PC-3 (cell line): ENCODE measurements at regions not wholly inside any gene's neighbourhood (a gene's known extent, or its start where the extent isn't known, plus 50 kb on each side); places are given as distances from the start of the nearest gene placed in this dataset.

Experiments used
- ATAC-seq: fragments of 200-7000 bp; cut with Tn5 transposase; 2 replicates; pipeline ENCODE4 v1.9.1; 2020; ENCODE audit warnings: mild to moderate bottlenecking, moderate library complexity
- BruUV-seq: library from RNA; stranded (reverse); fragments of 400-500 nt; replicated peaks from 2 replicates; lab custom pipeline; 2021; lab: Mats Ljungman, UMichigan
- CTCF ChIA-PET: fragments of 300-600 bp; sonication (Branson Sonifier 250); formaldehyde crosslinking; loops from one replicate; lab custom pipeline; 2022; ENCODE audit warnings: antibody characterized with exemption; lab: Charles Lee
- POLR2A ChIA-PET: fragments of 300-600 bp; sonication (Branson Sonifier 250); formaldehyde crosslinking; loops from one replicate; lab custom pipeline; 2022; ENCODE audit warnings: antibody characterized with exemption; ENCODE audit not compliant: unreplicated experiment; lab: Charles Lee
- DNase-seq: peaks from one replicate; pipeline ENCODE4 v3.0.0-alpha.2; 2015
- H2AFZ ChIP-seq: fragments of 300-600 bp; sonication (generic); 2 replicates; pipeline ENCODE4 v1.6.0; 2016; ENCODE audit warnings: antibody characterized with exemption, low read length
- H3F3A ChIP-seq: fragments of 300-600 bp; sonication (generic); one replicate; pipeline ENCODE4 v1.6.0; 2017; ENCODE audit warnings: antibody characterized with exemption, low read length, control low read depth, mild to moderate bottlenecking; ENCODE audit not compliant: unreplicated experiment
- H3K27ac ChIP-seq: fragments of 300-600 bp; sonication (generic); 2 replicates; pipeline ENCODE4 v1.5.1; 2016; ENCODE audit warnings: mild to moderate bottlenecking, low read length
- H3K27me3 ChIP-seq: fragments of 300-600 bp; sonication (generic); 2 replicates; pipeline ENCODE4 v1.6.1; 2016; ENCODE audit warnings: low read length, mixed read lengths
- H3K36me3 ChIP-seq: fragments of 300-600 bp; sonication (generic); 2 replicates; pipeline ENCODE4 v1.6.1; 2016; ENCODE audit warnings: low read depth, mixed run types, low read length, mixed read lengths
- H3K4me1 ChIP-seq: fragments of 300-600 bp; sonication (generic); 2 replicates; pipeline ENCODE4 v1.5.1; 2016; ENCODE audit warnings: low read length; ENCODE audit not compliant: insufficient read depth
- H3K4me2 ChIP-seq: fragments of 300-600 bp; sonication (generic); 2 replicates; pipeline ENCODE4 v1.6.0; 2016; ENCODE audit warnings: low read length
- H3K4me3 ChIP-seq: fragments of 300-600 bp; sonication (generic); 2 replicates; pipeline ENCODE4 v1.5.1; 2016; ENCODE audit warnings: mild to moderate bottlenecking, low read length, mixed read lengths
- H3K79me2 ChIP-seq: fragments of 300-600 bp; sonication (generic); 2 replicates; pipeline ENCODE4 v1.6.1; 2017; ENCODE audit warnings: low read length, mixed read lengths
- H3K9ac ChIP-seq: fragments of 300-600 bp; sonication (generic); 2 replicates; pipeline ENCODE4 v1.6.0; 2016; ENCODE audit warnings: mild to moderate bottlenecking, low read length
- H3K9me2 ChIP-seq: fragments of 300-600 bp; sonication (generic); replicated peaks from 2 replicates; pipeline ENCODE4 v1.6.1; 2016; ENCODE audit warnings: mixed run types, low read length, mixed read lengths
- H3K9me3 ChIP-seq: fragments of 300-600 bp; sonication (generic); 2 replicates; pipeline ENCODE4 v1.6.1; 2016; ENCODE audit warnings: low read length, mixed read lengths
- H4K20me1 ChIP-seq: fragments of 300-600 bp; sonication (generic); 2 replicates; pipeline ENCODE4 v1.6.1; 2016; ENCODE audit warnings: low read length, mixed read lengths
- CTCF ChIP-seq: fragments of 300-600 bp; sonication (generic); conservative IDR thresholded peaks from 2 replicates; pipeline ENCODE4 v1.5.1; 2017; ENCODE audit warnings: antibody characterized with exemption, low read depth, mild to moderate bottlenecking, low read length
- EZH2 ChIP-seq: fragments of 300-600 bp; sonication (generic); IDR thresholded peaks from one replicate; pipeline ENCODE4 v1.6.1; 2017; ENCODE audit warnings: antibody characterized with exemption, mild to moderate bottlenecking, low read length; ENCODE audit not compliant: unreplicated experiment
- EZH2phosphoT487 ChIP-seq: fragments of 300-600 bp; sonication (generic); IDR thresholded peaks from 2 replicates; pipeline ENCODE4 v1.6.1; 2018; ENCODE audit warnings: mild to moderate bottlenecking, antibody characterized with exemption, low read length, borderline replicate concordance
- intact Hi-C: fragments of 100-400 bp; cut with micrococcal nuclease; formaldehyde crosslinking; loops from 2 replicates; pipeline ENCODE4 v1.9.0; 2023

- Histone ChIP-seq H3K36me3 (no peaks in the 10 kb centered on the region), H3K9ac (no peak overlapping the region), H3K4me2 (no peak overlapping the region), H3K4me3 (no peak overlapping the region), H3K4me1 (peaks cover 26% of the 10 kb centered on the region), H3K27ac (no peak overlapping the region), H3F3A (no peaks in the 10 kb centered on the region), H3K9me3 (no peaks in the 10 kb centered on the region), H2AFZ (no peak overlapping the region), H4K20me1 (no peaks in the 10 kb centered on the region), H3K79me2 (no peaks in the 10 kb centered on the region), H3K27me3 (no peaks in the 10 kb centered on the region), H3K9me2 (no peaks in the 10 kb centered on the region)
- ATAC-seq (no peak), DNase-seq (no peak)
- POLR2A ChIA-PET, result no interaction called here
- CTCF ChIA-PET, result no interaction called here
- BruUV-seq, result no TSS peak
- no peak for TF ChIP-seq CTCF
- TF ChIP-seq EZH2, result no peak
- TF ChIP-seq EZH2phosphoT487, result no peak
- intact Hi-C loops, result no loop called here
These were observed 216.1 kb downstream of the SHQ1 start for GRCh38 chr3:72632129-72632528.

- Histone ChIP-seq H3K9me3 (no peaks in the 10 kb centered on the region), H3K27me3 (no peaks in the 10 kb centered on the region), H2AFZ (no peak overlapping the region), H3K36me3 (no peaks in the 10 kb centered on the region), H3K4me1 (peaks cover 33% of the 10 kb centered on the region), H3K79me2 (no peaks in the 10 kb centered on the region), H3K4me3 (no peak overlapping the region), H4K20me1 (no peaks in the 10 kb centered on the region), H3K27ac (no peak overlapping the region), H3K4me2 (no peak overlapping the region), H3K9me2 (no peaks in the 10 kb centered on the region), H3K9ac (no peak overlapping the region), H3F3A (no peaks in the 10 kb centered on the region)
- TF ChIP-seq CTCF, result no peak
- TF ChIP-seq EZH2, result no peak
- TF ChIP-seq EZH2phosphoT487, result no peak
- no peak for ATAC-seq
- CTCF ChIA-PET, result no interaction called here
- intact Hi-C loops, result no loop called here
- POLR2A ChIA-PET, result no interaction called here
- no peak for DNase-seq
- BruUV-seq, result no TSS peak
These were observed 217.3 kb downstream of the SHQ1 start for GRCh38 chr3:72630969-72631344.

GRCh38 chr3:72630327-72630968 lies 217.8 kb downstream of the SHQ1 start:
- POLR2A ChIA-PET, result no interaction called here
- intact Hi-C loops, result no loop called here

More at GRCh38 chr3:72630327-72630968, 217.8 kb downstream of the SHQ1 start:
- CTCF ChIA-PET, result no interaction called here
- Histone ChIP-seq H3K27ac (no peak overlapping the region), H3K4me2 (no peak overlapping the region), H3K9me2 (no peaks in the 10 kb centered on the region), H3K4me3 (no peak overlapping the region), H3K9ac (no peak overlapping the region), H3K79me2 (no peaks in the 10 kb centered on the region), H3K36me3 (no peaks in the 10 kb centered on the region), H2AFZ (no peak overlapping the region), H3K4me1 (peaks cover 38% of the 10 kb centered on the region), H4K20me1 (no peaks in the 10 kb centered on the region), H3F3A (no peaks in the 10 kb centered on the region), H3K9me3 (no peaks in the 10 kb centered on the region), H3K27me3 (no peaks in the 10 kb centered on the region)
- no TSS peak for BruUV-seq
- no peak for DNase-seq
- no peak for ATAC-seq
- TF ChIP-seq EZH2, result no peak
- TF ChIP-seq CTCF, result no peak
- TF ChIP-seq EZH2phosphoT487, result no peak
